DOHH2 (cell line): ENCODE measurements at regions not wholly inside any gene's neighbourhood (a gene's known extent, or its start where the extent isn't known, plus 50 kb on each side); places are given as distances from the start of the nearest gene placed in this dataset.

Experiments
- CTCF ChIP-seq: fragments of 200-600 bp; sonication (generic); IDR thresholded peaks from one replicate; pipeline ENCODE4 v1.5.1; 2014; ENCODE audit warnings: antibody characterized with exemption, mild to moderate bottlenecking, low read depth, low read length; ENCODE audit not compliant: poor library complexity, severe bottlenecking
- EZH2phosphoT487 ChIP-seq: fragments of 200-600 bp; sonication (generic); IDR thresholded peaks from 2 replicates; pipeline ENCODE4 v1.6.1; 2017; ENCODE audit warnings: borderline replicate concordance, mild to moderate bottlenecking, antibody characterized with exemption, low read length, moderate library complexity, mixed read lengths

GRCh38 chr15:29921130-29921601 is 98.9 kb upstream of the TJP1 start:
- TF ChIP-seq CTCF (no peak), EZH2phosphoT487 (no peak)
